NCI-H1048 (cell line): ENCODE measurements at regions not wholly inside any gene's neighbourhood (a gene's known extent, or its start where the extent isn't known, plus 50 kb on each side); places are given as distances from the start of the nearest gene placed in this dataset.

Experiments used
- DNase-seq: peaks from one replicate; lab custom pipeline; 2025; lab: John Stamatoyannopoulos, UW

DNA sequence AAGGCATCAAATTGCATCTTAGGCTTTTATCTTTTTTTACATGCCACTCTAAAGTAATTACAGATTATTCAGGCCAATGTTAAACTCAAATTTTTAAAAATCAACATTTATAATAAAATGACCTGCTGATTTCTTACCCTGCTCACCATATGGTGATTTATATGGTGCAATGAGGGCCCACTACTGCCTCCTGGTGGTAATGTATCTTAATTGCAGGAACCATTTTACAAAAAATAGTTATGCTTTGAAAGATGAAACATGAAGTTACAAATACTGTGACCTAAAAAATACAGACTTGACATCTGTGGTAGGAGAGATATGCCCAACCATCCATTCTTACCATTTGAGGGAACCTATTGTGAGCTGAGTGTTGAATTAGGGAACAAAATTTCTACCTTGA is 292.6 kb upstream of the TAS2R1 start:
- no peak for DNase-seq

- no peak for DNase-seq
Measured at GRCh38 chr5:9920697-9921096, 290.5 kb upstream of the TAS2R1 start.

GRCh38 chr5:9919306-9920030 is 289.3 kb upstream of the TAS2R1 start:
- no peak for DNase-seq

GRCh38 chr5:9905661-9906060 is 275.5 kb upstream of the TAS2R1 start:
- DNase-seq: no peak

DNA sequence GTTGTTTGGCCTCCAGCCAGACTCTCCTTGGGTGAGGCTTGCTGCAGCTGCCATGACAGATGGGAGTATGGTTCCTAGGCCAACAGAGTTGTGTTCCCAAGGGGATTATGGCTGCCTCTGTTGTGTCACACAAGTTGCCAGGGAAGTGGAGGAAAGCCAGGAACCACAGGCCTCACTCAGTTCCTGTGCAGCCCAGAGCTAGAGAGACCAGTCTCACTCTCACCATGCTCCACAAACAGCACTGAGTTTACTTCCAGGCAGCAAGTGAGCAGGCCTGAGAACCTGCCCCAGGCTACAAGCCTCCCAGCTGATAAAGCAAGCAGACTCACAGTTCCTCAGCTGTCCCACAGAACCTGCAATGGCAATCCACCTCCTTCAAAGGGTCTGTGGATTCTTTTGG is 273.6 kb upstream of the TAS2R1 start:
- no peak for DNase-seq

- DNase-seq: no peak
Measured at GRCh38 chr5:9898319-9898718, 268.2 kb upstream of the TAS2R1 start.

GRCh38 chr5:9895302-9895645 is 265.1 kb upstream of the TAS2R1 start:
- DNase-seq: no peak

DNA sequence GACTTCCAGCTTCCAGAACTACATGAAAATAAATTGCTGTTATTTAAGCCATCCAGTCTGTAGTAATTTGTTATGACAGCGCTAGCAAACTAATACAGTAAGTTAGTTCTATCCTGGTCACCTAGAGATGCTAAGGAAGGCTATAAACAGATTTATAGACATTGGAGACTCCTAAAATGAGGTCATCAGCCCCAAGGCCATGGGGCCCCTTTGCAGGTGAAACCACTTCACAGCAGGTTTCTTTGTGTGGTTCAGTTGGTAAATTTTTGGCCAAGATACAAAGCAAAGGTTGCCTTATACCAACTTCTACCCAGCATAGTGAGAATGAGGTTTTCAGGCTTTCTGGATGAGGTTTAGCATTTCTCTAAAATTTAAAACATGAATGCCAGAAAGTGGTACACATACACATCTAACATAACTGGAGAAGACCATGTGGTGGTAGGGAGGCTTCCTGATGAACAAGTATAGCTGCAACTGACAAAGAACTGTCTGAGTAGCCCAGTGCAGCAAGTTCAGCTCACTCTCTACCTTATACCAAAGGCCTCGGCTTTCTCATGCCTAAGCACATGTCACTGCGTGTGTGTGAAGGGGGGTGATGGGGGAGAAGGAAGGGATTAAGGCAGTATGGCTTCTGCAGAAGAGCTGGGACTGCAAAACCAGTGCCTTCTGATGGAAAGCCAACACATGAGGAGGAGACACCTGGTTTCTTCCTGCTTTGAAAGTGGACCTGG is 264.6 kb upstream of the TAS2R1 start:
- no peak for DNase-seq

- DNase-seq: no peak
Measured at GRCh38 chr5:9892696-9893095, 262.5 kb upstream of the TAS2R1 start.

- DNase-seq: no peak
Measured at GRCh38 chr5:9889511-9889910, 259.4 kb upstream of the TAS2R1 start.

- no peak for DNase-seq
Measured at GRCh38 chr5:9888501-9888901, 258.4 kb upstream of the TAS2R1 start.

DNA sequence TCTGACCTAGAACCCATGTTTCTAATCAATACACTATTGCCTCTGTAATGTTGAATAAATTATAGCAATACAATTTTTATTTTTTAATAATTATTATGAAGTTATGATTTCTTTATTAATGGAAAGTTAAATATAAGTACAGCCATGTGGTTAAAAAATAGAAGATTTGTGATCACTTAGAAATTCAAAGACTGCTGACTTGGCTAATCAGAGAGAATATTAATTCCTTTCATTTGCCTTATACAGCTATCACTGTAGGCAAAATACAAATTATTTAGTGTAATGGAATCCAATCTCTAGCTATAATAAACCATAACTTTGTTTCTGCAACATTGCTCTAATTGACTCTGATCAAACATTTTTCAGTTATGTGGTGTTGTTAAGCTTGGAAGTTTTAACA is 255.0 kb upstream of the TAS2R1 start:
- no peak for DNase-seq

GRCh38 chr5:9878206-9878605 is 248.1 kb upstream of the TAS2R1 start:
- DNase-seq: no peak

GRCh38 chr5:9877488-9877887 is 247.3 kb upstream of the TAS2R1 start:
- no peak for DNase-seq

GRCh38 chr5:9876451-9876850 is 246.3 kb upstream of the TAS2R1 start:
- DNase-seq: no peak

GRCh38 chr5:9869616-9870288 is 239.6 kb upstream of the TAS2R1 start:
- no peak for DNase-seq

DNA sequence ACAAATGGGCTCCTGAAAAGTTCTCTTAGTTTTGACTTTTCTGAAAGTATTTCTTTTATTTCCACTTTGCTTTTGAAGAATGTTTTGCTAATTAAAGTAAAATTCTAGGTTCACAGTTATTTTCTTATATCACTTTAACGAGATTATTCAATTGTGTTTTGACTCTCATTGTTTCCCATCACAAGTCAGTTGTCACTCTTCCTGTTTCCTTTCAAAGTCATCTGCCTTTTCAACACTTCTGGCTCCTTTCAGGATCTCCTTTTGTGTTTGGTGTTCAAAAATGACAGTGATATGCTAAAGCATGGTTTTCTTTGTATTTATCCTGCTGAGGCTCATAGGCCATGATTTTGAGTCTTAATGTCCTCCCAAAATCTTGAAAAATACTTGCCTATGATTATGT is 235.4 kb upstream of the TAS2R1 start:
- DNase-seq: no peak

DNA sequence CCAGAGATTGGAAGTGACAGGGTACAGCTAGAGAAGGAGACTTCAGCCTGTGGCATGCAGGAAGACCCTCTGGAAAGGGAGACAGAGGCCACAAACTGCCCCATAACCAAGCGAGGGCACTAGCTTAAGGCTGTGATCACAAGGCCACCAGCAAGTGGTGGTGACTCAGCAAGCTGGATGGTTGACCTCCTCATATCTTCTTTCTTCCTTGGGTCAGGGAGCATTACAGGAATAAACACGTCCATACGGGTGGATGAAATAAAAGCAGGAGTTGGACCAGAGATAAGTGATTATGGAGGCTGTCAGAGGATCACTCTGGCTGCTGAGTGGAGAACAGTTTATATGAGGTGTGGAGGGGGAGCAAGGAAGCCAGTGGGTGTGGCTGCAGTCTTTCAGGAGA is 234.6 kb upstream of the TAS2R1 start:
- no peak for DNase-seq

DNA sequence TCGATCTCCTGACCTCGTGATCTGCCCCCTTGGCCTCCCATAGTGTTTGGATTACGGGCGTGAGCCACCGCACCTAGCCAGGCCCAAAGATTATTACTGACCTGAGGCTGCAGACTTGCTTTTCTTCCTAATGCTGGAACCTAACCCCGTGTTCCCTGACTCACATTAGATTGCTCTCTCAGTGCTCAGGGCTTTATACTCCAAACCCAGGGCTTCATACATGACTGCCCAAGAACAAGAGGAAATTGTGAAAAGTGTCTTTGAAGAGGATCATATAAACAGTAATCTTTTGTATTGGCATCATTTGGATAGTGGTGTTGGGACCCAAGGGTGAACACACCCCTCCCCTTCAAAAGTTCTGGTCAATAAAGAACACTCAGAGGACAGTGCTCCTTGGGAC is 233.3 kb upstream of the TAS2R1 start:
- DNase-seq: no peak

- DNase-seq: no peak
Measured at GRCh38 chr5:9861666-9862256, 231.6 kb upstream of the TAS2R1 start.

DNA sequence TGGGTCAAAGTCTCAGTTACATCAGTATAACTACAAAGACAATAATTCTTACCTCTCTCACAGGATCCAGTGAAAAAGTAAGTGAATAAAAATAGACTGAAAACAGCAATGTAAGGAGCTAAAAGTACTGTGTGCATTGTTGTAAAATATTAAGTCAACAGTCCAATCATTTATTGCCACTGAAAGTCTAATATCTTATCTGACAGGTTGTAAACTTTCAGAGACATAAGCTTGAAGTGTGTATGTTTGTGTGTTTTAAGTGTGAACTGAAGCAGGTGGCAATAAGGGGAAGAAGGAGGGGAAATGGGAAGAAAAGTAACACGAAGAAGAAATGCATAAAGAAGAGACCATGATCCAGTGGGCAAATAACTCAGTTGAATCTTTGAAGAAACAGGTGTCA is 229.7 kb upstream of the TAS2R1 start:
- no peak for DNase-seq

DNA sequence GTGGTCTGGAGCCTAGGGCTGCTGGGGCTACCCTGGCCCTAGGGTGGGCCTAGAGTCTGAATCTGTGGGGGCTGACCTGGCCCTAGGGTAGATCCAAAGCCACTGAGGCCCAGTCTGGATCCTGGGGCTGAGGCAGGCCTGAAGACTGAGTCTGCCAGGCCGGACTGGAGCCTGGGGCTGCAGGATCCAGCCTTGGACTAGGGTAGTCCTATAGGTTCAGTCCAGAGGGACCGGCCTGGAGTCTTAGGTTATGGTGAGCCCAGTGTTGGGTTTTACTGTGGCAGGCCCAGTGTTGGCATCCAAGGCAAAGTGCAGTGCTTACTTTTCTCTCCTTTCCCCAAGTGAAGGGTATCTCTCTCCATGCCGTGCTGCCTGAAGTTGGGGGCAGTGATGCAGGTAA is 227.9 kb upstream of the TAS2R1 start:
- DNase-seq: no peak

- no peak for DNase-seq
Measured at GRCh38 chr5:9853309-9853708, 223.2 kb upstream of the TAS2R1 start.
